Upper lobe of left lung (tissue), 4 donors: ENCODE measurements at regions not wholly inside any gene's neighbourhood (a gene's known extent, or its start where the extent isn't known, plus 50 kb on each side); places are given as distances from the start of the nearest gene placed in this dataset.

Experiments used
- POLR2A ChIP-seq, 4 donors: fragments of 450-650 bp; IDR thresholded peaks; one replicate each; pipeline ENCODE4 v1.5.1; 2016 to 2017; ENCODE audit warnings: antibody characterized with exemption in 4 of 4, mild to moderate bottlenecking in 2 of 4
- POLR2AphosphoS5 ChIP-seq, 2 donors: sonication (generic); formaldehyde crosslinking; IDR thresholded peaks; one replicate each; pipeline ENCODE4 v1.5.1; 2017; ENCODE audit warnings: antibody characterized with exemption in 2 of 2
- TF ChIP-seq, protein P1 (sequence below), 6 experiments: fragments of 450-650 bp in 4 of 6; fragments of 200-600 bp in 2 of 6; sonication (generic) in 2 of 6; IDR thresholded peaks; one replicate each; pipeline ENCODE4 v1.5.1; 2016 to 2019; ENCODE audit warnings: antibody characterized with exemption in 6 of 6

GRCh38 chr12:90166012-90166411, 457.4 kb upstream of the ATP2B1 start:
- TF ChIP-seq, protein P1, sequence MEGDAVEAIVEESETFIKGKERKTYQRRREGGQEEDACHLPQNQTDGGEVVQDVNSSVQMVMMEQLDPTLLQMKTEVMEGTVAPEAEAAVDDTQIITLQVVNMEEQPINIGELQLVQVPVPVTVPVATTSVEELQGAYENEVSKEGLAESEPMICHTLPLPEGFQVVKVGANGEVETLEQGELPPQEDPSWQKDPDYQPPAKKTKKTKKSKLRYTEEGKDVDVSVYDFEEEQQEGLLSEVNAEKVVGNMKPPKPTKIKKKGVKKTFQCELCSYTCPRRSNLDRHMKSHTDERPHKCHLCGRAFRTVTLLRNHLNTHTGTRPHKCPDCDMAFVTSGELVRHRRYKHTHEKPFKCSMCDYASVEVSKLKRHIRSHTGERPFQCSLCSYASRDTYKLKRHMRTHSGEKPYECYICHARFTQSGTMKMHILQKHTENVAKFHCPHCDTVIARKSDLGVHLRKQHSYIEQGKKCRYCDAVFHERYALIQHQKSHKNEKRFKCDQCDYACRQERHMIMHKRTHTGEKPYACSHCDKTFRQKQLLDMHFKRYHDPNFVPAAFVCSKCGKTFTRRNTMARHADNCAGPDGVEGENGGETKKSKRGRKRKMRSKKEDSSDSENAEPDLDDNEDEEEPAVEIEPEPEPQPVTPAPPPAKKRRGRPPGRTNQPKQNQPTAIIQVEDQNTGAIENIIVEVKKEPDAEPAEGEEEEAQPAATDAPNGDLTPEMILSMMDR (IDR thresholded peaks at IDR 0.05): no peak
- TF ChIP-seq POLR2A (IDR thresholded peaks at IDR 0.05) (no peak), POLR2AphosphoS5 (IDR thresholded peaks at IDR 0.05) (no peak)
